SK-MEL-5 (cell line): ENCODE measurements at regions not wholly inside any gene's neighbourhood (a gene's known extent, or its start where the extent isn't known, plus 50 kb on each side); places are given as distances from the start of the nearest gene placed in this dataset.
"Not testable (repeated sequence)": the region's sequence is repeated elsewhere in the genome, so short reads cannot be mapped to it uniquely, and the experiment has no call there.

Experiments
- DNase-seq: peaks from one replicate; pipeline ENCODE4 v3.0.0-alpha.2; 2016; ENCODE audit warnings: low read depth, low spot score
- in situ Hi-C: cut with HindIII; loops from 2 replicates; pipeline ENCODE4 v1.10.0; 2016; ENCODE audit warnings: low sequenced_read_pairs, high pct_unique_total_duplicates, low pct_unique_long_range_greater_than_20kb

DNA sequence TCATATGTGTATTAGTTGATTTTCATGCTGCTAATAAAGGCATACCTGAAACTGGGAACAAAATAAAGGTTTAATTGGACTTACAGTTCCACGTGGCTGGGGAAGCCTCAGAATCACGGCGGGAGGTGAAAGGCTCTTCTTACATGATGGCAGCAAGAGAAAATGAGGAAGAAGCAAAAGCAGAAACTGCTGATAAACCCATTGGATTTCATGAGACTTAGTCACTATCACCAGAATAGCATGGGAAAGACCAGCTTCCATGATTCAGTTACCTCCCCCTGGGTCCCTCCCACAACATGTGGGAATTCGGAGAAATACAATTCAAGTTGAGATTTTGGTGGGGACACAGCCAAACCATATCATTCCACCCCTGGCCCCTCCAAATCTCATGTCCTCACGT lies 633.4 kb downstream of the MID1IP1 start:
- in situ Hi-C loops = not testable (repeated sequence)

GRCh38 chrX:39436538-39436937 lies 635.3 kb downstream of the MID1IP1 start:
- in situ Hi-C loops, DNase-seq: not testable (repeated sequence)

More for the DNA sequence above, 633.4 kb downstream of the MID1IP1 start:
- not testable (repeated sequence) for DNase-seq

DNA sequence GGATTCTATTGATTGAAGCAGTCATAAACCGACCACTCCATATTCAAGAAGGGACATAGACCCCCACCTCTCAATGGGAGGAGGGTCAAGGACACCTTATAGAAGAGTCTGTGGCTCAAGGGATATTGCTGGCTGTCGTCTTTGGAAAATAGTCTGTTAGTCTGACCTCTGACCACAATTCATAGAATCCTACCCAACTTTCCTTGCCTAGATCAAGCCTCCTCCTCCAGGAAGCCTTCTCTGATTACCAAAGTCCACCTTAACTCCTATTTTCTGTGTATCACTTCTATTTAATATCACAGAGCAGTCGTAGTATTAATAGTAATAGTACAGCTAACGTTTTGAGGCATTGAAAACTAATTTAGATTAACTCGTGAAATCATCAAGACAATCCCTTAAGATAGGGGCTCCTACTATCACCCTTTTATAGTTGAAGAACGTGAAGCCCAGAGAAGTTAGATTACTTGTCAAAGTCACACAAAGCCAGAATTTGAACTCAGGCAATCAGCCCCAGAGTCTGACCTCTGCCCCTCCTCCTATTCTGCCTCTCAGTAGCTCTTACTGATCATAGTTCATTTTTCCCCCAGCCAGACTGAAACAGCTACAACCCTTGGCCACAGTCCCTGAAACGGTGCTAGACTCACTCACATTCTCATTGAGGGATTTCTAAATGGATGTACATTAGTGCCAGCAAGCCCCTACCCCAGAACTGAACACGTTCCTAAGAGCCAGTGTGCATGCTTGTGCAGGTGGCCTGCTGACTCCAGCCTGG lies 636.6 kb downstream of the MID1IP1 start:
- in situ Hi-C loops = no loop called here
- DNase-seq = no peak

- no peak for DNase-seq
- in situ Hi-C loops = no loop called here
Measured at GRCh38 chrX:39438603-39439602, 637.6 kb downstream of the MID1IP1 start.

DNA sequence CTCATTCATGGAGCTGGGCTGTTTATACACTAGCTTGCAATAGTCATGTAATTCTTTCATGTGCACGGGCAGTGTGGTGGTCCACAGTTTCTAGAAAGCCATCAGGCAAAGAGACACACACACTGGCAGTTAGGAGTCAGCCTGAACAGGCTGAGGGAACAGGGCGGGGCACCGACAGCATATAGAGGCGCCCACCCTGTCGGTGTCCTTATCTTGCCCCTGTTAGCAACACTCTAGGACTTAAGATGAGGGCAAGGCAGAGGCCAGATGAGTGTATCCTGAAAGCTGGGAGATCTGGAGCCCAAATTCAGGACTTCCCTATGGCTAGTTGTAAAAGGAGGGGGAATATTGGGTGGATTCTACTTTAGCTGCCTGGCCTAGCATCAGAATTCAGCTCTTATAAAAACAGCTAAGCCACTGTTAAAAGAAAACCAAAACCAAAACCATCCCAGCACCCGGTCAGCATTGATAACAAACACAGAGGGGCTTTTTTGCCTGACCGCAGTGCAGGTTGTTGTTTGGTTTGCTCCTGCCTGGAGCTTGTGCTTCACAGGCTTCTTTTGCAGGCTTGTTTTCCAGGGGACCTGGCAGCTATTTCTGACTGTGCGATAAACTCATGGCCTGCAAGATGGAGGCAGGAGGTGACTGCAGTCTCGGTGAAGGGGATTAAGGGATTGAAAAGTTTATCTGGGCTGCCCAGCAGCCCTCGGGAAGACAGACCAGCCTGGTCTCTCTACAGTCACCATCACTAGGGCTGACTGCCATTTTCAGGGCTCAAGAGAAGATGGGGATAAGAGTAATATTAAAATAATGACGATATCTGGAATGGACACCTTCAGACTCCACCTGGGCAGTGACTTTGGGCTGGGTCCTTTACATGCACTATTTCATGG lies 638.9 kb downstream of the MID1IP1 start:
- in situ Hi-C loops = no loop called here

DNA sequence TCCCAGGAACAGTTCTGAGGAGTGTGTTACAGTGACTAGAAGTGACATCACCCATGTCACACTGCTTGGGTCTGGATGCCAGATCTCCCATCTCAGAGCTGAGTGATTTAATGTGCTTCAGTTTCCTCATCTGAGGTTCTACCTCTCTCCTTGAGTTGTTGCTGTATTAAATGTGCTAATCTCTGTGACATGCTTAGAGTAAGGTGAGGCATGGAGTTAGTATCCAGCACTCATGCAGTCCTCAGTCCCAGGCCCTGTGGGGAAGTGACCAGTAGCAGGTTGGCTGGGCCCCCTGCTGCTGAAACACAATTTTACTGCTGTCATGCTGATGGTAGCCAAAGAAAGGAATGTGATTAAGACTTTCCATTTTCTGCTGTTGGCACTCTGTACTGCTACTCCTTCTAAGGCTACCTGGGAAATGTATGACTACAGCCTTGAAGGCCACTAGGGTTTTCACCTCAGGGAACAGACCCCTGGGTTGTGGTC lies 639.6 kb downstream of the MID1IP1 start:
- DNase-seq = no peak
- in situ Hi-C loops = no loop called here

More for the DNA sequence above, 638.9 kb downstream of the MID1IP1 start:
- DNase-seq = no peak

DNA sequence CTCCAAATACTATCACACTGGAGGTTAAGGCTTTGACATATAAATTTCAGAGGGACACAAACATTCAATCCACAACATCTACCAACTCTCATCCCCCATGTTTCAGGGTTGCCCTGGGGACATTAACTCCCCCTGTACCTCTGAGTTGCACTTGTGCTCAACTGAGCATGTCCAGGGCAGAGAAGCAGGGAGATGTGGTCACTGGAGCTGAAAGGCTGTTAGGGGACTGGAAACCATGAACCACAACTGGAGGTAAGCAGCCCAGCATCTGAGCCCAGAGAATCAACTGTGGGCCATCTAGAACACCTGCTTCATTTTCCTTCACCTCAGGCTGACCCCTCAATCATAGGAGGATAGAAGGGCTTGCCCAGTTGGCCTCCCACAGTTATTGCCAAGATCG lies 641.1 kb downstream of the MID1IP1 start:
- in situ Hi-C loops = no loop called here

GRCh38 chrX:39443240-39443639 lies 642.0 kb downstream of the MID1IP1 start:
- DNase-seq = no peak
- in situ Hi-C loops = no loop called here

More for the DNA sequence above, 641.1 kb downstream of the MID1IP1 start:
- DNase-seq = no peak

GRCh38 chrX:39445336-39445735 lies 644.1 kb downstream of the MID1IP1 start:
- peak; percentile 39 for DNase-seq
- in situ Hi-C loops = no loop called here

GRCh38 chrX:39449352-39449751 lies 648.1 kb downstream of the MID1IP1 start:
- no peak for DNase-seq
- in situ Hi-C loops = no loop called here

GRCh38 chrX:39450234-39450977 lies 647.4 kb downstream of the BCOR start:
- in situ Hi-C loops = no loop called here
- DNase-seq = no peak

DNA sequence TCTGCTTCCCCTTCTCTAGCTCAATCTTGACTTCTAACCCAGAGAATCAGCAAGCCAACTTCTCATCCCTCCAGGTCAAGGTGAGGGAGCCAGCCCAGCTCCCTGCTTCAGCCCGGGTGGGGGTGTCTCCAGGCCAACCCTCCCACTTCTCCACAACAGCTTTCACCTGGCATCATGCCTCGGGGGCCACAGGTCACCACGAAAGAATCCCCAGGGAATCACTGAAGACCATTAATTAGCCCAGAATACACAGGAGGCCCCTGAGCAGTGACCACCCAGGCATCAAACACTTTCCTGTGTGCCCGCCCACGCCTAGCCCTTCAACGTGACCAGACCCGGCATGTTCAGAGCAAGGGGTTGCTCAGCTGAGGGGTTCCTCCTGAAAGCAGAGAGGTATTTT lies 646.7 kb downstream of the BCOR start:
- DNase-seq = no peak
- in situ Hi-C loops = no loop called here

DNA sequence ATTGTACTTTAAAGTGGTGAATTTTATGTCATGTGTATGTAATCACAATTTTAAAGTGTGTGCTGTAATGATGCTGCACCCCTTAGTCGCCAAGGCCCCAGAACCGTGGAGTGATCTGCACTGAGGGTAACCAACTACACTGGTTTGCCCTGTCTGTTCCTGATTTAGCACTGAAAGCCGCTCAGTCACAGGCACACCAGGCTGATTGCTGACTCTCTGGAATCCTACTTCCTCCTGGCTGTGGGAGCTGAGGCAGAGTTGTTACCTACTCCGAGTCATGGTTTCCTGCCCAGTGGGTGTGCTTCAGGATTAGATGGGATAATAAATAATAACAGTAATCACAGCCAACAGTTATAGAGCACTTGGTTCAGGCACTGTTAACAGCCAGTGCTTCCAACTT lies 645.4 kb downstream of the BCOR start:
- DNase-seq = no peak
- in situ Hi-C loops = no loop called here

GRCh38 chrX:39453889-39454621 lies 643.7 kb downstream of the BCOR start:
- DNase-seq = no peak
- in situ Hi-C loops = no loop called here

DNA sequence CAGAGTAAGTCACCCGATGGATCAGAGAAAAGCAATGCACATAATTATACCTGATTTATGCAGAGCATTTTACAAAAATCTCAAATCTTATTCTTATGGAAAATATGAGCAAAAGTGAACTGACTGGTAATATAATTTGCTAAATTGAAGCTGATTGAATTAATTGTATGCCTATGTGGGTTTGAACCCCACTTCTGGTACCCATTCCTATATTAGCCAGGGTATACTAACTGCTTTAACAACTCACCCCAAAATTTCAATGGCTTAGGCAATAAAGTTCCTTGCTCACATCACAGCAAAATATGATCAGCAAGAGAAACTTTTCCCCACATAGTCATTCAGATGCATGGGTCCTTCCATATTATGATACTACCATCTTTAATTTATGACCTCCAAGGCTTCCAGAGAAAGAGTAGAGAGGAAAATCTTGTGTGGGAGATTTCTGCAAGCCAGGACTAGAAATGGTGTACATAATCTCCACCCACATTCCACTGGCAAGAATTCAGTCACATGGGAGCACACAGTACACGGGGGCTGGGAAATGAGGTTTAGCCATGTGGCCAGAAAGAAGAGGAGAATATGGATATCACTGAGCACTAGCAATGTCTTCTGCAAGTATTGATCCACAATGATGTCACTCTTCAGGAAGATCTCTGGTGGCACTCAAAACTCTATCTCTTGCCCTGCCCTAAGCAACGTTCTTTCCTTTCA lies 640.7 kb downstream of the BCOR start:
- in situ Hi-C loops = no loop called here
- DNase-seq = peak; percentile 2

GRCh38 chrX:39458779-39459178 lies 639.0 kb downstream of the BCOR start:
- in situ Hi-C loops = no loop called here
- no peak for DNase-seq
